ENCODE measurements at regions not wholly inside any gene's neighbourhood (a gene's known extent, or its start where the extent isn't known, plus 50 kb on each side); places are given as distances from the start of the nearest gene placed in this dataset.

DNA sequence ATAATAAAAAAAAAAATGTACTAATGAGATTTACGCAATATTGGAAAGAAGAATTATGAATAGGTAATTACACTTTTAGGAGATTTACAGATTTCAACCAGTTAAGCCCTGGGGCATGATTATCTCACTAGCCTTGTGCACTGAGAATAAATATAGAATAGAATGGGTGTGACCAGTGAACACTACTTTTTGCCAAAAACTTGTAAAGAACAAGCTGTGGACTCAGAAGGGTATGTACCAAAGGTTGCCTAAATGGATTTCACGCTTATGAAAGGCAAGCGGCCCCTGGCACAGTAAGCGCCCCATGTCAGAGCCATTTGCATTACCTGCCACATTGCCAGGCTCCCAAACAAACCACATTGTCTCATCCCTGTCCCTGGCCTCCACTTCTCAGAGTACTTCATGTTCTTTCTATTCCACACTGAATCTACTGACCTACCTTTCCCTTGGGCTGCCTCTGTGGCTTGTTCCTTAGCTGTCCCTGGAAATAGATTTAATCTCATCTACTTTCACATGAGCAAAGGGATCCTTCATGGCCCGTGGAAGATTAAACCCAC is 170.6 kb upstream of the DIO2 start:
- H3K79me2 ChIP-seq (ENCODE audit: control insufficient read depth, insufficient read depth, low read length, unreplicated experiment), result no peaks in the 10 kb centered on the region
- H3K27me3 ChIP-seq (ENCODE audit: insufficient read depth, low read length), result no peaks in the 10 kb centered on the region; the same call in 1 of the 2 replicates
- H3K4me1 ChIP-seq (ENCODE audit: control insufficient read depth, insufficient read depth, low read length, unreplicated experiment), result no peaks in the 10 kb centered on the region
- H3K27ac ChIP-seq (ENCODE audit: low read depth, low read length), result no peak overlapping the region
- H2AFZ ChIP-seq (ENCODE audit: low read length, unreplicated experiment), result no peak overlapping the region
- no peaks in the 10 kb centered on the region for H3K36me3 ChIP-seq (ENCODE audit: insufficient read depth, low read length)
- H3K4me3 ChIP-seq (ENCODE audit: low read depth, low read length), result no peak overlapping the region

DNA sequence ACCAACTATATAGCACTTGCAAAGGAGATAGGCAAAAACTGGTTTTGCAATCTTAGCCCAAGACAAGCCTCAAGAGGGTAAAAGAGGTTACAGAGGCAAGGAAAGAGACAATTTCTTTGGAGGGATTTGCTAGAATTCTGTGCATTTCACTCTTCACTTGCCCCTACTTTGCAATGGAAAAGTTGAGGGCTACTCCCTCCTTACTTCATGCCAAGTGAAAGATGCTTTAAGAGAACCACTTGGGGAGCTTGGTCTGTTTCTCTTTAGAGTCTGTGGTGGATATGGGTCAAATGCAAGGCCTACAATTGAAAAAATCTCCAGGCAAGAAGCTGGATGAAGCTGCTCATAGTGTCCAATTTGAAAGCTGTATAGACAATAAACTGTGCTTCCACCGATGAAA is 167.7 kb upstream of the DIO2 start:
- Histone ChIP-seq H3K4me3 (ENCODE audit: low read depth, low read length) (no peak overlapping the region), H3K4me1 (ENCODE audit: control insufficient read depth, insufficient read depth, low read length, unreplicated experiment) (no peaks in the 10 kb centered on the region)

DNA sequence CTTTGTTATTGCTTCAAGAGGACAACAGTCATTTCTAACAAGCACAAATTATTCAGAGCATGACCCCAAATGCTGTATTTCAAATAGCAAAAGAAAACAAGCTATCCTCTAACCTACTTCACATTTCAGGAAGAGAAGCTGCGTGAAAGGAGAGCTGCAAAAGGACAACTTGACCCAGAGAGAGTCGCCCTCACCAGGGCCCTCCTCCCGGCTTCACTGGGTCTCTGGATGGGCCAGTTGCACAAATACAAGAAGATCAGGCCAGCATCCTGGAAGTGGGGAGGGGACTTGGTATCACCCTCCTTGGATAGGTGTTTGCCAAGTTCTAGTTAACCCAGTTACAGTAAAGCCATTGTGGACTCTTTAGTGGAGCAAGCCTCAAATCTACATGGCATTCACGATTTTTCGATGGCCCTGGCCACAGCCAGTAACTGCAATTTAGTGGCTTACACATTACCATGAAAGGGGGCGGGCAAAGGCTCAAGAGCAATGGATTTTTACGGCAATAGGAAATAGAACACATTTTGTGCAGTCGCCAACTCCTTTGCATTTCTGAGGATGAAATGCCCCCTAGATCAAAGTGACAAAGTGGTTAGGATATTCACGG is 166.9 kb upstream of the DIO2 start:
- Histone ChIP-seq H3K27ac (ENCODE audit: low read depth, low read length) (no peak overlapping the region), H3K36me3 (ENCODE audit: insufficient read depth, low read length) (no peaks in the 10 kb centered on the region), H3K27me3 (ENCODE audit: insufficient read depth, low read length) (no peaks in the 10 kb centered on the region), H3K4me3 (ENCODE audit: low read depth, low read length) (no peak overlapping the region), H2AFZ (ENCODE audit: low read length, unreplicated experiment) (no peak overlapping the region), H3K4me1 (ENCODE audit: control insufficient read depth, insufficient read depth, low read length, unreplicated experiment) (no peaks in the 10 kb centered on the region), H3K79me2 (ENCODE audit: control insufficient read depth, insufficient read depth, low read length, unreplicated experiment) (no peaks in the 10 kb centered on the region)

More for the DNA sequence above, 167.7 kb upstream of the DIO2 start:
- H3K27ac ChIP-seq (ENCODE audit: low read depth, low read length), result no peak overlapping the region
- no peak overlapping the region for H2AFZ ChIP-seq (ENCODE audit: low read length, unreplicated experiment)
- H3K36me3 ChIP-seq (ENCODE audit: insufficient read depth, low read length), result no peaks in the 10 kb centered on the region
- no peaks in the 10 kb centered on the region for H3K27me3 ChIP-seq (ENCODE audit: insufficient read depth, low read length)
- no peaks in the 10 kb centered on the region for H3K79me2 ChIP-seq (ENCODE audit: control insufficient read depth, insufficient read depth, low read length, unreplicated experiment)

DNA sequence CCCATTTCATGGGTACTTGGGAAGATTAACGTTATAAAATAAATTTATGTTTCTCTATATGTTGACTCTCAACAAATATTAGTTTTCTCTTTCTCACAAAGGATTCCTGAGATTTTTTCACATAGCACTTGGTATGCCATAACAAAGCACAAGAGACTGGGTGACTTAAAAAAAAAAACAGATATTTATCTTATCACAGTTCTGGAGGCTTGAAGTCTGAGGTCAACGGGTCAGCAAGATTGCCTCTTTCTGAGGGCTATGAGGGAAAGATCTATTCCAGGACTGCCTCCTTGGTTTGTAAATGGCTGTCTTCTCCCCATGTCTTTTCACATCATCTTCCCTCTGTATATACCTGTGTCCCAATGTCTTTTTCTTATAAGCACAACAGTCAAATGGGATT is 153.5 kb upstream of the DIO2 start:
- no peak overlapping the region for H2AFZ ChIP-seq (ENCODE audit: low read length, unreplicated experiment)
- no peaks in the 10 kb centered on the region for H3K4me1 ChIP-seq (ENCODE audit: control insufficient read depth, insufficient read depth, low read length, unreplicated experiment)
- no peaks in the 10 kb centered on the region for H3K79me2 ChIP-seq (ENCODE audit: control insufficient read depth, insufficient read depth, low read length, unreplicated experiment)
- no peaks in the 10 kb centered on the region for H3K36me3 ChIP-seq (ENCODE audit: insufficient read depth, low read length)
- H3K27ac ChIP-seq (ENCODE audit: low read depth, low read length), result no peak overlapping the region
- H3K4me3 ChIP-seq (ENCODE audit: low read depth, low read length), result no peak overlapping the region
- no peaks in the 10 kb centered on the region for H3K27me3 ChIP-seq (ENCODE audit: insufficient read depth, low read length)

DNA sequence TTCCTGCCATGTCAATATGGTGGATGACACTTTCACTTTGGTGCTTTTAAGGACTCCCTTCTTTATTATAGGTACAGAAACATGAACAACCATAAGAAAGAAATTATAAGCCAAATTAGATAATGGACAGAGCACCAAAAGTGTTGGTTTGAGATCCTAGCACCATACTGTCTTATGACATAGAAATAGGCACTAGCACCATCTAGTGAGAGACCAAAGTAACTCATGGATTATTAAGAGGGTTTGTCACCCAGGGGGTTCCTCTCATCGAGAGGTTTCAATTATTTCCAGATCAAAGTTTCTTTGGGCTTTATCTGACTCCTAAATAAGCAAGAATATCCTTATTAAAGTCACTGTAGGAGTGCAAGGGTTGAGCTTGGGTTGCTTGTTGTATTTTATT is 153.0 kb upstream of the DIO2 start:
- H3K27ac ChIP-seq (ENCODE audit: low read depth, low read length), result no peak overlapping the region
- no peaks in the 10 kb centered on the region for H3K36me3 ChIP-seq (ENCODE audit: insufficient read depth, low read length)
- no peak overlapping the region for H3K4me3 ChIP-seq (ENCODE audit: low read depth, low read length)
- H2AFZ ChIP-seq (ENCODE audit: low read length, unreplicated experiment), result no peak overlapping the region
- H3K4me1 ChIP-seq (ENCODE audit: control insufficient read depth, insufficient read depth, low read length, unreplicated experiment), result no peaks in the 10 kb centered on the region
- no peaks in the 10 kb centered on the region for H3K79me2 ChIP-seq (ENCODE audit: control insufficient read depth, insufficient read depth, low read length, unreplicated experiment)
- no peaks in the 10 kb centered on the region for H3K27me3 ChIP-seq (ENCODE audit: insufficient read depth, low read length)

DNA sequence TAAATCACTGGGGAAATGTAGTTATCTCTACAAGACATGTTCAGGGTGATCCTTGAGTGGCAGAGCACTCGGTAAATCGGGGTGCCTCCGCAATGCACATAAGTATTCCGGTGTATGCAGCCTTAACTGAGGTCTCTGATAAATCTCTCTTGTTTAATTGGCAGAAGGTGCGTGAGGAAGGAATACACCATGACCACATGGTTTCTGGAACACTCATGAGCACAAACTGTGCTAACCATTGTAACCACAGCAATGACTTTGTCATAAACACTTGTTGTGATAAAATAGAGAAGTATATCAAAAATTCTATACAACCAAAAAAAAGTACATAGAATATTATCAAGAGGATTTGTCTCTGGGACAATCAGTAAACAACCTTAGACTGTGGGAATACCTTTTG is 146.8 kb upstream of the DIO2 start:
- Histone ChIP-seq H3K79me2 (ENCODE audit: control insufficient read depth, insufficient read depth, low read length, unreplicated experiment) (no peaks in the 10 kb centered on the region), H3K4me1 (ENCODE audit: control insufficient read depth, insufficient read depth, low read length, unreplicated experiment) (no peaks in the 10 kb centered on the region), H3K27ac (ENCODE audit: low read depth, low read length) (no peak overlapping the region), H3K4me3 (ENCODE audit: low read depth, low read length) (no peak overlapping the region), H3K36me3 (ENCODE audit: insufficient read depth, low read length) (no peaks in the 10 kb centered on the region), H2AFZ (ENCODE audit: low read length, unreplicated experiment) (no peak overlapping the region), H3K27me3 (ENCODE audit: insufficient read depth, low read length) (no peaks in the 10 kb centered on the region)

DNA sequence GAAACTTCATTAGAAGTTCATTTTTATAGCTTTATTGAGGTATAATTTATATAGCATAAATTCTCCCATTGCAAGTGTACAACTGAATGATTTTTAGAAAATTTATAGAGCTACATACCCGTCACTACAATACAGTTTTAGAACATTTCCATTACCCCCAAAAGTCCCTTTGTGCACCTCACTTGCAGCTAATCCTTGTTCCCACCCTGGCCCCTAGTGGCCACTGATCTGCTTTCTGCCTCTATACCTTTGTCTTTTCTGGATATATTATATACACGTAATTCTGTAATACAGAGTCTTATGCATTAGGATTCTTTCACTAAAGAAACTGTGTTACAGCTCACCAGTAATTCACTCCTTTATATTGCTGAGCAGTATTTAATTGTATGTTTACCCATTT is 145.1 kb upstream of the DIO2 start:
- Histone ChIP-seq H3K4me3 (ENCODE audit: low read depth, low read length) (no peak overlapping the region), H3K79me2 (ENCODE audit: control insufficient read depth, insufficient read depth, low read length, unreplicated experiment) (no peaks in the 10 kb centered on the region), H3K4me1 (ENCODE audit: control insufficient read depth, insufficient read depth, low read length, unreplicated experiment) (no peaks in the 10 kb centered on the region)

DNA sequence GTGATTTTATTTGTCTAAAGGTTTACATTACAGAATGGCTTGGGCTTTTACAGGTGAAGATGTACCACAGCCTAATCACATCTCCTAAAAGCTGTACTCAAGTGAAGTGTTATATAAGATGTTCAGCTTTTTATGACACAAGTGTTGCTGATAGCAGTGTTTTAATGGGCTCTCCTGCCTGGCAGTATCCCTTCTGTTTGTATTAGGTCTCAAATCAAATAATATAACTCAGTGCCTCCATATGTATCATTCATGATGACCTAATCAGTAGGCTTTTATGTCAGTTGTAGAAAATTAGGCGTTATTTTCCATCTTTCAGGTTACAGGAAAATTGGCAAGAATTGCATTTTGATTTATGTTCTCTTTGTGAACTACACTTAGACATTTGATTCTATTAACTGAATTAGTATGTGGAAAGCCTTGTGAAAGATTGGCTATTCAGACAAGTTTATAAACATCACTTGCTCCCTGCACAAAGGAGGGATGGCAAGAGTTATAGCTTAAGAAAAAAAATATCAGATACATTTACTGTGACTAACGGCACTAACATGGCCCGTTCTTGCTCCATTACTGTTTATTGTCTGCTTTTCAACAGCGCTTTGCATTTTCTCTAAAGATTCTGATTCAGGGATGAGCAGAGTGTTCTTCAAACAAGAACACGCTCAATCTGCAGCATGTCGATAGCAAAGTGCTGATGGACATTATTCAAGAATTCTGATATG is 143.7 kb upstream of the DIO2 start:
- no peak overlapping the region for H2AFZ ChIP-seq (ENCODE audit: low read length, unreplicated experiment)
- no peaks in the 10 kb centered on the region for H3K36me3 ChIP-seq (ENCODE audit: insufficient read depth, low read length)
- no peaks in the 10 kb centered on the region for H3K27me3 ChIP-seq (ENCODE audit: insufficient read depth, low read length)
- no peaks in the 10 kb centered on the region for H3K4me1 ChIP-seq (ENCODE audit: control insufficient read depth, insufficient read depth, low read length, unreplicated experiment)
- no peak overlapping the region for H3K4me3 ChIP-seq (ENCODE audit: low read depth, low read length)
- H3K79me2 ChIP-seq (ENCODE audit: control insufficient read depth, insufficient read depth, low read length, unreplicated experiment), result no peaks in the 10 kb centered on the region
- no peak overlapping the region for H3K27ac ChIP-seq (ENCODE audit: low read depth, low read length)

More for the DNA sequence above, 145.1 kb upstream of the DIO2 start:
- no peak overlapping the region for H3K27ac ChIP-seq (ENCODE audit: low read depth, low read length)
- no peaks in the 10 kb centered on the region for H3K36me3 ChIP-seq (ENCODE audit: insufficient read depth, low read length)
- no peak overlapping the region for H2AFZ ChIP-seq (ENCODE audit: low read length, unreplicated experiment)
- no peaks in the 10 kb centered on the region for H3K27me3 ChIP-seq (ENCODE audit: insufficient read depth, low read length)

DNA sequence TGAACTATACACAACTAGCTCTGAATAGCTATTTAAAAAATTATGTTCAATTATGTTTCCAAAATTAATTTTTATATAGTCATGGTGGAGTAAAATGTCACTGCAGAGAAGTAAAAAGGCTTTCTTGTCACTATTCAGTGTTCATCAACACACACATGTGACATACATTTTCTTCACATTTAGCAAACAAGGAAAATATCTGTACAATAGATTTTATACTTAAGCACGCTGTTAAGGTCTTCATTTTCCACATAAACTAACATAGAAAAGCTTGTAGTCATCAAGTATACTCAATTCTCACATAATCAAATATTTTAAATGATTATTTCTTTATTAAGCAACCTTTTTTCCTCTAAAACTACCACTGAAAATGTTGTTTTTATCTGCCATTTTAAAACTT is 141.2 kb upstream of the DIO2 start:
- H3K27ac ChIP-seq (ENCODE audit: low read depth, low read length), result no peak overlapping the region
- no peak overlapping the region for H2AFZ ChIP-seq (ENCODE audit: low read length, unreplicated experiment)
- H3K36me3 ChIP-seq (ENCODE audit: insufficient read depth, low read length), result no peaks in the 10 kb centered on the region
- H3K4me1 ChIP-seq (ENCODE audit: control insufficient read depth, insufficient read depth, low read length, unreplicated experiment), result no peaks in the 10 kb centered on the region
- H3K4me3 ChIP-seq (ENCODE audit: low read depth, low read length), result no peak overlapping the region
- no peaks in the 10 kb centered on the region for H3K27me3 ChIP-seq (ENCODE audit: insufficient read depth, low read length)
- H3K79me2 ChIP-seq (ENCODE audit: control insufficient read depth, insufficient read depth, low read length, unreplicated experiment), result no peaks in the 10 kb centered on the region

DNA sequence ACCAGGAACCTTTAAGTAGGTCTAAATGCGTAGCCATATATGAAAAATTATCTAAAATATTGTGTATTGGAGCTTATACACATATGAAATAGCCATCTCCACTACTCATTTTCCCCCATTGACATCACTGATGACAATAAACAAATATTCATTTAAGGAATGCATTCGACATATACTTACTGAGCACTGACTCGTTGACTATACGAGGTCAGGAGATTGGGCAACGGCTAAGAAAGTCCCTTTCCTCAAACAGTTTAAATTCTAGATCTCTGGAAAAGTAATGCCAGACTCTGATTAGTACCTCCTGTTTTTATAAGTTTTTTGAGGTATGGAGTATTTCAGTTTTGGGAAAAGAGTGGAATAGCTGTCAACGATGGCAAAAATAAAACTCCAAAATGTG is 139.4 kb upstream of the DIO2 start:
- Histone ChIP-seq H3K4me3 (ENCODE audit: low read depth, low read length) (no peak overlapping the region), H3K27me3 (ENCODE audit: insufficient read depth, low read length) (no peaks in the 10 kb centered on the region), H3K27ac (ENCODE audit: low read depth, low read length) (no peak overlapping the region), H2AFZ (ENCODE audit: low read length, unreplicated experiment) (no peak overlapping the region), H3K36me3 (ENCODE audit: insufficient read depth, low read length) (no peaks in the 10 kb centered on the region), H3K79me2 (ENCODE audit: control insufficient read depth, insufficient read depth, low read length, unreplicated experiment) (no peaks in the 10 kb centered on the region), H3K4me1 (ENCODE audit: control insufficient read depth, insufficient read depth, low read length, unreplicated experiment) (no peaks in the 10 kb centered on the region)

DNA sequence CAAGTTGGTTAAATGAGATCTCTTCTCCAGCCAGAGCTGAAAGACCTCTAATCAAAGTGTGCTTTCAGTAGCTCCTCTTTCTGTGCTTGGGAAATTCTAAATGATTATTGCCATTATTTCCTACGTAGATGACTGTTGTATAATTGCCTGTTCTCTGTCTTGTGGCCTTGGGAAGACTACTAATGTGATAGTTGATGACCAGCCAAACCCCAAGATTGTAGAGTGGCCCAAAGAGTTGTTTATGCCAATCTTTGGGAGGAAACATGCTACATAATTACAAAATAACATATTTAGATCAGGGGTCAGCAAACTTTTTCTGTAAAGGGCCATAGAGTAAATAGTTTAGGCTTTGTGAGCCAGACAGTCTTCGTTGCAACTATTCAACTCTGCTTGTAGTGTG is 135.1 kb upstream of the DIO2 start:
- Histone ChIP-seq H3K27me3 (ENCODE audit: insufficient read depth, low read length) (no peaks in the 10 kb centered on the region), H3K4me3 (ENCODE audit: low read depth, low read length) (no peak overlapping the region), H3K4me1 (ENCODE audit: control insufficient read depth, insufficient read depth, low read length, unreplicated experiment) (no peaks in the 10 kb centered on the region)

More for the DNA sequence above, 135.1 kb upstream of the DIO2 start:
- no peaks in the 10 kb centered on the region for H3K36me3 ChIP-seq (ENCODE audit: insufficient read depth, low read length)
- H2AFZ ChIP-seq (ENCODE audit: low read length, unreplicated experiment), result no peak overlapping the region
- no peaks in the 10 kb centered on the region for H3K79me2 ChIP-seq (ENCODE audit: control insufficient read depth, insufficient read depth, low read length, unreplicated experiment)
- no peak overlapping the region for H3K27ac ChIP-seq (ENCODE audit: low read depth, low read length)
